Upper lobe of left lung (tissue), 6 donors: ENCODE measurements at regions not wholly inside any gene's neighbourhood (a gene's known extent, or its start where the extent isn't known, plus 50 kb on each side); places are given as distances from the start of the nearest gene placed in this dataset.

Experiments used
- ATAC-seq, 2 donors: fragments of 200-7000 bp; cut with Tn5 transposase; one replicate each; pipeline ENCODE4 v1.9.1; 2022; ENCODE audit warnings: mild to moderate bottlenecking in 2 of 2, moderate library complexity in 2 of 2; ENCODE audit not compliant: low FRiP score in 2 of 2
- DNase-seq, 2 donors: peaks; one replicate each; pipeline ENCODE4 v3.0.0-alpha.2; 2019 to 2020
- H3K27ac ChIP-seq, 4 donors: fragments of 200-600 bp; sonication (generic); one replicate each; pipeline ENCODE4 v1.5.1; 2016 to 2019
- H3K27me3 ChIP-seq, 4 donors: fragments of 200-600 bp; sonication (generic); one replicate each; pipeline ENCODE4 v1.5.1; 2017 to 2019
- H3K36me3 ChIP-seq, 4 donors: fragments of 200-600 bp; sonication (generic); one replicate each; pipeline ENCODE4 v1.5.1; 2016 to 2019
- H3K4me1 ChIP-seq, 4 donors: fragments of 200-600 bp; sonication (generic); one replicate each; pipeline ENCODE4 v1.5.1; 2018 to 2019
- H3K4me3 ChIP-seq, 4 donors: fragments of 200-600 bp; sonication (generic); one replicate each; pipeline ENCODE4 v1.5.1; 2017 to 2019; ENCODE audit warnings: mild to moderate bottlenecking in 2 of 4, moderate library complexity in 1 of 4
- H3K9me3 ChIP-seq, 4 donors: fragments of 200-600 bp; sonication (generic); one replicate each; pipeline ENCODE4 v1.5.1; 2018 to 2019
- CTCF ChIP-seq, 6 experiments: fragments of 450-650 bp in 4 of 6; fragments of 200-600 bp in 2 of 6; sonication (generic) in 2 of 6; IDR thresholded peaks; one replicate each; pipeline ENCODE4 v1.5.1; 2016 to 2019; ENCODE audit warnings: antibody characterized with exemption in 6 of 6
- EP300 ChIP-seq, 4 donors: sonication (generic); formaldehyde crosslinking; IDR thresholded peaks; one replicate each; pipeline ENCODE4 v1.5.1; 2017; ENCODE audit warnings: antibody characterized with exemption in 4 of 4, control low read depth in 2 of 4
- POLR2A ChIP-seq, 4 donors: fragments of 450-650 bp; IDR thresholded peaks; one replicate each; pipeline ENCODE4 v1.5.1; 2016 to 2017; ENCODE audit warnings: antibody characterized with exemption in 4 of 4, mild to moderate bottlenecking in 2 of 4
- POLR2AphosphoS5 ChIP-seq, 2 donors: sonication (generic); formaldehyde crosslinking; IDR thresholded peaks; one replicate each; pipeline ENCODE4 v1.5.1; 2017; ENCODE audit warnings: antibody characterized with exemption in 2 of 2
- WGBS, 2 donors: methylation state at CpG; one replicate each; pipeline ENCODE4 v1.1.5; 2017 to 2018; 5-methylcytosine and 5-hydroxymethylcytosine counted together
- donor health status: DM: no; HTN: no; CAD: no; lungs with moderate emphysema.
- donor health status: DM: no; HTN: yes; CAD: no; lungs with severe emphysema.

- TF ChIP-seq POLR2A (IDR thresholded peaks at IDR 0.05) = no peak
- TF ChIP-seq EP300 (IDR thresholded peaks at IDR 0.05) = no peak
- TF ChIP-seq POLR2AphosphoS5 (IDR thresholded peaks at IDR 0.05) = no peak
- TF ChIP-seq CTCF (IDR thresholded peaks at IDR 0.05) = no peak
- Histone ChIP-seq H3K27ac (no peak overlapping the region), H3K4me3 (no peak overlapping the region), H3K27me3 (no peaks in the 10 kb centered on the region), H3K36me3 (no peaks in the 10 kb centered on the region), H3K9me3 (peaks cover 0 to 12% (median 0%) of the 10 kb centered on the region in 4 donors), H3K4me1 (no peaks in the 10 kb centered on the region)
- WGBS, 2 donors = 0 to 42% methylated on average over 1 of the region's 1 CpG
- DNase-seq = no peak
- ATAC-seq = no peak
These were observed 339.0 kb downstream of the PLPP3 start for GRCh38 chr1:56240400-56240799.

- WGBS, 2 donors = 91 to 93% methylated on average over 4 of the region's 4 CpGs
- H3K4me3 ChIP-seq = no peak overlapping the region
- no peak overlapping the region for H3K27ac ChIP-seq
- H3K4me1 ChIP-seq = no peaks in the 10 kb centered on the region
- no peak for ATAC-seq
- DNase-seq = no peak
- H3K9me3 ChIP-seq = peaks cover 0 to 10% (median 0%) of the 10 kb centered on the region in 4 donors
- no peak for TF ChIP-seq POLR2A (IDR thresholded peaks at IDR 0.05)
- TF ChIP-seq POLR2AphosphoS5 (IDR thresholded peaks at IDR 0.05) = no peak
- TF ChIP-seq CTCF (IDR thresholded peaks at IDR 0.05) = no peak
- no peak for TF ChIP-seq EP300 (IDR thresholded peaks at IDR 0.05)
- H3K36me3 ChIP-seq = no peaks in the 10 kb centered on the region
- no peaks in the 10 kb centered on the region for H3K27me3 ChIP-seq
These were observed 341.8 kb downstream of the PLPP3 start for GRCh38 chr1:56237491-56238064.

GRCh38 chr1:56236688-56237087, 342.7 kb downstream of the PLPP3 start:
- WGBS, 2 donors = 87 to 96% methylated on average over 4 of the region's 4 CpGs
- Histone ChIP-seq H3K27me3 (no peaks in the 10 kb centered on the region), H3K4me1 (no peaks in the 10 kb centered on the region), H3K4me3 (no peak overlapping the region), H3K27ac (no peak overlapping the region), H3K36me3 (no peaks in the 10 kb centered on the region), H3K9me3 (peaks cover 0 to 1% (median 0%) of the 10 kb centered on the region in 4 donors)
- DNase-seq (no peak), ATAC-seq (no peak)
- no peak for TF ChIP-seq EP300 (IDR thresholded peaks at IDR 0.05)
- TF ChIP-seq POLR2AphosphoS5 (IDR thresholded peaks at IDR 0.05) = no peak
- no peak for TF ChIP-seq CTCF (IDR thresholded peaks at IDR 0.05)
- no peak for TF ChIP-seq POLR2A (IDR thresholded peaks at IDR 0.05)

- Histone ChIP-seq H3K27ac (no peak overlapping the region), H3K36me3 (no peaks in the 10 kb centered on the region), H3K9me3 (no peaks in the 10 kb centered on the region), H3K4me1 (no peaks in the 10 kb centered on the region), H3K4me3 (no peak overlapping the region), H3K27me3 (no peaks in the 10 kb centered on the region)
- no peak for ATAC-seq
- WGBS, 2 donors = 78 to 83% methylated on average over 2 of the region's 2 CpGs
- no peak for DNase-seq
- TF ChIP-seq POLR2A (IDR thresholded peaks at IDR 0.05) (no peak), EP300 (IDR thresholded peaks at IDR 0.05) (no peak), POLR2AphosphoS5 (IDR thresholded peaks at IDR 0.05) (no peak), CTCF (IDR thresholded peaks at IDR 0.05) (no peak)
These were observed 343.4 kb downstream of the PLPP3 start for GRCh38 chr1:56235909-56236510.

- ATAC-seq (no peak), DNase-seq (no peak)
- H3K4me3 ChIP-seq = no peak overlapping the region
- TF ChIP-seq EP300 (IDR thresholded peaks at IDR 0.05) = no peak
- no peak for TF ChIP-seq POLR2AphosphoS5 (IDR thresholded peaks at IDR 0.05)
- TF ChIP-seq CTCF (IDR thresholded peaks at IDR 0.05) = no peak
- TF ChIP-seq POLR2A (IDR thresholded peaks at IDR 0.05) = no peak
- no peaks in the 10 kb centered on the region for H3K9me3 ChIP-seq
- 58% methylated on average over 8 of the region's 8 CpGs for WGBS, 2 donors
- H3K27ac ChIP-seq = no peak overlapping the region
- no peaks in the 10 kb centered on the region for H3K4me1 ChIP-seq
- H3K27me3 ChIP-seq = no peaks in the 10 kb centered on the region
- no peaks in the 10 kb centered on the region for H3K36me3 ChIP-seq
These were observed 350.2 kb downstream of the PLPP3 start for GRCh38 chr1:56229186-56229585.
